C4-2B (cell line): ENCODE measurements at regions not wholly inside any gene's neighbourhood (a gene's known extent, or its start where the extent isn't known, plus 50 kb on each side); places are given as distances from the start of the nearest gene placed in this dataset.

Source experiments
- ZFX ChIP-seq: fragments of 450-650 bp; IDR thresholded peaks from 2 replicates; pipeline ENCODE4 v1.6.1; 2017
- TF ChIP-seq, protein P1 (sequence below): fragments of 450-650 bp; conservative IDR thresholded peaks from 2 replicates; pipeline ENCODE4 v1.5.1; 2017; ENCODE audit warnings: mild to moderate bottlenecking

DNA sequence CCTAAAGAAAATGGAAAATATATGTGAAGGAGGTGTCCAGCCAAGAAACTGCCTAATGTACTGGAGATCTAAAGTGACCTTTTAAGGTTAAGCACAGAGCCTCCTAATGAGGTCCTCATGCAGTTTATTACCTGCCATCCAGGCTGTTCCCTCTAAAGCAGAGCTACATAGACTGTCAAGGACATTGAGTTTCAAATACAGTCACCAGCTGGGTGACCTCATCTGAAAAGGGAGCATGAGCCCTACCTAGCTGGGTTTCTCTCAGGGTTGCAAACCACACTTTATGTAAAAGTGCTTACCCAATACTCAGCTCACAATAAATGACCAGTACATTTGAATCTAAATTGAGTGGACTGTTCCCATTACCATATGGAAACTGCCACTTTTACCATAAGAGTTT lies 65.4 kb upstream of the CTNNA2 start:
- TF ChIP-seq, protein P1, sequence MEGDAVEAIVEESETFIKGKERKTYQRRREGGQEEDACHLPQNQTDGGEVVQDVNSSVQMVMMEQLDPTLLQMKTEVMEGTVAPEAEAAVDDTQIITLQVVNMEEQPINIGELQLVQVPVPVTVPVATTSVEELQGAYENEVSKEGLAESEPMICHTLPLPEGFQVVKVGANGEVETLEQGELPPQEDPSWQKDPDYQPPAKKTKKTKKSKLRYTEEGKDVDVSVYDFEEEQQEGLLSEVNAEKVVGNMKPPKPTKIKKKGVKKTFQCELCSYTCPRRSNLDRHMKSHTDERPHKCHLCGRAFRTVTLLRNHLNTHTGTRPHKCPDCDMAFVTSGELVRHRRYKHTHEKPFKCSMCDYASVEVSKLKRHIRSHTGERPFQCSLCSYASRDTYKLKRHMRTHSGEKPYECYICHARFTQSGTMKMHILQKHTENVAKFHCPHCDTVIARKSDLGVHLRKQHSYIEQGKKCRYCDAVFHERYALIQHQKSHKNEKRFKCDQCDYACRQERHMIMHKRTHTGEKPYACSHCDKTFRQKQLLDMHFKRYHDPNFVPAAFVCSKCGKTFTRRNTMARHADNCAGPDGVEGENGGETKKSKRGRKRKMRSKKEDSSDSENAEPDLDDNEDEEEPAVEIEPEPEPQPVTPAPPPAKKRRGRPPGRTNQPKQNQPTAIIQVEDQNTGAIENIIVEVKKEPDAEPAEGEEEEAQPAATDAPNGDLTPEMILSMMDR, result no peak
- no peak for TF ChIP-seq ZFX
